ENCODE measurements at regions not wholly inside any gene's neighbourhood (a gene's known extent, or its start where the extent isn't known, plus 50 kb on each side); places are given as distances from the start of the nearest gene placed in this dataset.
A peak's percentile ranks its signal among the peaks of the same experiment; 100 is the strongest.
"Not testable (repeated sequence)": the region's sequence is repeated elsewhere in the genome, so short reads cannot be mapped to it uniquely, and the experiment has no call there.

DNA sequence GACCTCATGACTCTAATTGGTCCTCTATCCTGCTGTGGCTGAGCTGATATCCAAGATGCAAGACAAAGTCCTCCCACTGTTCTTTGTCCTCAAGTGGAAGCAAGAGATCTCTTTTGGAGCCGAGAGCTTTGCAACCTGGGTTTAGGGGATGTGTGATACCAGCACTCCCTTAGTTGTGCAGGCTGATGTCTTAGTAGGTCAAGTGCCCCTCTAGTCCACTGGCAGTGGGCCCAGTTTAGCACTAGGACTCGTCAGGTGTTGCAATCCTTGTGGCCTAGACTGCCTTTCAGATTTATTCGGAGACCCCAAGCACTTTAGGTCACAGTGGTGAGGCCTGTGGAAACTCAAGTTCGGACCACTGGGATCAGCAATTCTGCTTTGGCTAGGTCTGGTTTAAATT, 64.0 kb downstream of the GPRASP3 start:
- no peak for TF ChIP-seq CTCF (IDR thresholded peaks at IDR 0.05; ENCODE audit: insufficient read depth, low read depth, low read length, missing control alignments)
- H3K4me3 ChIP-seq (ENCODE audit: low read depth, low read length): no peak overlapping the region
- no peak for DNase-seq (ENCODE audit: low read depth)

DNA sequence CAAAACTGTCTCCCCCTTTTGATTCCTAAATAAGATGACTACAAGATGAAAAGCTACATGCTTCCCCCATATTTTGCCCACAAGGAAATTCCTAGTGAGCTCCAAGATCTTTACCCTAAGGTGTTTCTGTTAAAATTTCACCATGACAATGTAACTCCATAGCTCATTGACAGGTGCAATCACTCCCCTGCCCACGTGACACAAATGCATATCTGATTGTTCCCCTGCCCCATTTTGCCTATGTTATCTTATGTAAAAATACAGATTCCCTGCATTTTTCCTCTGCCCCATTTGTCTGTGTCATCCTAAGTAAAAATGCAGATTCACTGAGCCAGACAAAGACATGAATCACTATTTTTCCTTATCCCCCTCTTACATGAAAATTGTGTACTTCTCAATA, 66.7 kb downstream of the GPRASP3 start:
- H3K4me3 ChIP-seq (ENCODE audit: low read depth, low read length): no peak overlapping the region
- no peak for DNase-seq (ENCODE audit: low read depth)
- TF ChIP-seq CTCF (IDR thresholded peaks at IDR 0.05; ENCODE audit: insufficient read depth, low read depth, low read length, missing control alignments): no peak

DNA sequence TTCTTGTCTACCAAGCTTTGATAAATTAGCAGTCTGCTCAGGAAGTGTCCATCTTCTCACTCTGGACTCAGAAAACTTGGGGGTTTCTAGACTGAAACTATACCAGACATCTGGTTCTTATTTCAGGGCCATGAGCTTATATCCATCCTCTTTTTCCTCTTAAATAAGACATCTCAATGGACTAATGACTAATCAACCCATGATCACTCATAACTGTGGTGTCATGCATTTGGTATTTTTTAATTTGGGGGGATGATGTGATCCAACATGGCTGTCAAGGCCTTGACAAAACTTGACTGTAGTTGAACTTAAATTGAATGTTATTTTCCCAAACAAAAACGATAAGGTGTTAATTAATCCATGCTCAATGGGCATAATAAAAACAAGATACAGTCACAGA, 87.8 kb downstream of the GPRASP3 start:
- DNase-seq (ENCODE audit: low read depth): no peak
- no peak overlapping the region for H3K4me3 ChIP-seq (ENCODE audit: low read depth, low read length)
- TF ChIP-seq CTCF (IDR thresholded peaks at IDR 0.05; ENCODE audit: insufficient read depth, low read depth, low read length, missing control alignments): no peak

- not testable (repeated sequence) for H3K4me3 ChIP-seq (ENCODE audit: low read depth, low read length); DNase-seq (ENCODE audit: low read depth)
Measured at GRCh38 chrX:102818269-102818668, 97.7 kb downstream of the GPRASP3 start.

DNA sequence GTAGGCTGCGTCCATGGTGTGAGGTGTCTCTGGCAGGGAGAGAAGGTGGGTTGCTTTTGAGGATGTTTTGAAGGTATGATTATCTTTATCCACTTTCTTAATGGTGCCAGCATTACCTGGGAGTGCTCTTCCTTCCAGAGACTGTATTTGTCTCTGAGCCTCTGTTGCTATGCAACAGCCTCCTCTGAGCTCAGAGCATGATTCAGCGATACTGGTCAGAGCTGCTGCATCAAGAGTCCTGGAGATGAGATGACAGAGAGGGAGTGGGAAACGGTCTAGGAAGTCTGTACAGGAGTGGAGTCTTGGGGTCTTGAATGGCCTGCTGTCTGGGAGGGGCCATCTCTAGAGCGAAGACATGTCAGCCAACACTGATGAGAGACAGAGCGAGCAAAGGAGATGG, 104.4 kb upstream of the RAB40AL start:
- no peak for DNase-seq (ENCODE audit: low read depth)
- H3K4me3 ChIP-seq (ENCODE audit: low read depth, low read length): no peak overlapping the region
- no peak for TF ChIP-seq CTCF (IDR thresholded peaks at IDR 0.05; ENCODE audit: insufficient read depth, low read depth, low read length, missing control alignments)

DNA sequence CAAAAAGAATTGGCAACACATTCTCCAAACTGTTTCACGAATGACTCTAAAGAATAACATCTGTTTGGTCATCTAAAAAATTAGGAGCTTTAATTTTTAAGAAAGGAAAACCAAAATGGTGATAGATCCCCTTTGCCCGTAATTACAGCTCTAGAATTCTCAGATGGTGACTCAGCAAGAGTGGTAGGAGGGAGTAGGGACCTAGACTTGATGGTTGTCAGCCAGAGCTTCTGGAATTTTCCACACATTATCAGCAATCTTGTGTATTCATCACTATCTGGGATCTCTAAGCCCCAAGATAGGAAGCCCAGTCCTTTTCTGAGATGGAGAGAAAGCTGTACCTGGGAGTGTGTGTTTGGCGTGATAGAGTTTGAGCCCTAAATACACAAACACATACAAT, 103.9 kb upstream of the RAB40AL start:
- no peak for TF ChIP-seq CTCF (IDR thresholded peaks at IDR 0.05; ENCODE audit: insufficient read depth, low read depth, low read length, missing control alignments)
- DNase-seq (ENCODE audit: low read depth): no peak
- no peak overlapping the region for H3K4me3 ChIP-seq (ENCODE audit: low read depth, low read length)

DNA sequence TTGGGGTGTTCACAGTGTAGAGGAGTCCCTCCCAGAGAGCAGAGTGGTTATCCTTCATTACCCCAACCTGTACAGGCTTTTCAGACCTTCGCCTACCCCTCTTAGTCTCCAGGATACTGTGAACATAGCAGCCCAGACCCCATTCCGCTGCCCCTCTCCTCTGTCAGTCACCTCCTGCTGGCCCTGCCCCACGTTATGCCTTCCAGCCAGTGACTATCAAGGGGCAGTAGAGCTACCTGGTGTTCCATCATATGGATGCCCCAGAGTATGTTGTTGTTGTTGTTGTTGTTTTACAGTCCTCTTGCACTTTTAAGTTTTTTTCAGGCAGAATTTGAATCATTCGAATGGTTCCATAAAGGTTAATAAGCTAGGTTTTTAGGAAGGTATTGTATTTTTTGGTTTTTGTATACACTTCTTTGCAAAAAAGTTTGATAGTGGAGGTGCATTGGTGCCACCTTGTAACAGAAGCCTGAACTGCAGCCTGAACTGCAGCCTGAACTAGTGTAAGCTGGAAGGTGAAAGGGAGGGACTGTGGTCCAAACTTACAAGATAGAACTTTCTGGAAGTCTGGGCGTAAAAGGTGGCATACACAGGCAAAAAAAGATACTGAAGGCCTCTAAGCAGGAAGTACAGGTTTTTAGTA, 101.4 kb upstream of the RAB40AL start:
- TF ChIP-seq CTCF (IDR thresholded peaks at IDR 0.05; ENCODE audit: insufficient read depth, low read depth, low read length, missing control alignments): peak; percentile 37
- H3K4me3 ChIP-seq (ENCODE audit: low read depth, low read length): no peak overlapping the region
- peak; percentile 26 for DNase-seq (ENCODE audit: low read depth)

Measured in GM12865 (cell line).